HFF-Myc (cell line): ENCODE measurements at regions not wholly inside any gene's neighbourhood (a gene's known extent, or its start where the extent isn't known, plus 50 kb on each side); places are given as distances from the start of the nearest gene placed in this dataset.

Experiments used
- DNase-seq: peaks from one replicate; pipeline ENCODE4 v3.0.0-alpha.2; 2011; ENCODE audit warnings: low read depth; ENCODE audit errors: extremely low read depth
- H3K4me3 ChIP-seq: replicated peaks from 2 replicates; pipeline ENCODE4 v1.5.1; 2011; ENCODE audit warnings: low read depth, mild to moderate bottlenecking, control low read depth, low read length
- CTCF ChIP-seq: IDR thresholded peaks from 2 replicates; pipeline ENCODE4 v1.5.1; 2012; ENCODE audit warnings: mild to moderate bottlenecking, low read depth, low read length, control low read depth; ENCODE audit errors: missing control alignments

DNA sequence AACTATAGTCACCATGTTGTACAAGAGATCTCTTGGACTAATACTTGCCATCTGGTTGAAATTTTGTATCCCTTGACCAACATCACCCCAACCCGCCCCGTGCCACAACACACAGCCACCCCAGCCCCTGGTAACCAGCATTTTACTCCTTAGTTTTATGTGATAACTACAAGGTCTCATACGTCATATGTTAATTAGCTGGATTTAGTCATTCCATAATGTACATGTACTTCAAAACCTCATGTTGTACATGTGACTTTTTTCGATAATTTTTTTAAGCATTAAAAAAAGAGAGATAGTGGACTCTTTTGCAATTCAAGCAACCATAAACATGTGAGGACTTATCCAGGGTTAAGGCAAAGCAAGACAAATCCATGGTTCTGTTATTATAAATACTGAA, 773.4 kb upstream of the NOVA1 start:
- TF ChIP-seq CTCF = no peak
- DNase-seq = no peak

DNA sequence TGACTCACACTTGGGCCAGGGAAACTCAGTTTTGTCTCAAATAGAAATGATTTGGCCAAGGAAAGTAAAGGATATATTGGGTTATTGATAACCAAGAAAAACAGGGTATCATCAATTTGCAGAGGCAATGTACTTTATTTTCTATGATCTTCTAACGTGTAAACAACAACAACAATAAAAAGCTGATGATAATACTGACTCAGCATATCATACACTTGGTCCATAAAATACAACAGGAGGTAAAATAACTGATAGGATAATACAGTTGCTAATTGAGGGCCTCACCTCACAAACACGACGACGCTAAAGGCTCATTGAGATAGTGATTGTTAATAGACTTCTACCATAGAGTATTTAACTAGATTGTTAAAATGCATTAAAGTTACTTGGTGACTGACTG, 774.0 kb upstream of the NOVA1 start:
- no peak for TF ChIP-seq CTCF
- DNase-seq = no peak

More for the DNA sequence above, 773.4 kb upstream of the NOVA1 start:
- H3K4me3 ChIP-seq = no peak overlapping the region

GRCh38 chr14:27372771-27373170, 774.9 kb upstream of the NOVA1 start:
- TF ChIP-seq CTCF = no peak
- DNase-seq = no peak
- H3K4me3 ChIP-seq = no peak overlapping the region

More for the DNA sequence above, 774.0 kb upstream of the NOVA1 start:
- no peak overlapping the region for H3K4me3 ChIP-seq

- no peak for DNase-seq
- TF ChIP-seq CTCF = no peak
- no peak overlapping the region for H3K4me3 ChIP-seq
Measured at GRCh38 chr14:27384124-27384523, 786.3 kb upstream of the NOVA1 start.

GRCh38 chr14:27386391-27386790, 788.6 kb upstream of the NOVA1 start:
- H3K4me3 ChIP-seq = no peak overlapping the region
- no peak for TF ChIP-seq CTCF
- no peak for DNase-seq

GRCh38 chr14:27387463-27387862, 789.6 kb upstream of the NOVA1 start:
- DNase-seq = no peak

More at GRCh38 chr14:27387463-27387862, 789.6 kb upstream of the NOVA1 start:
- no peak for TF ChIP-seq CTCF
- H3K4me3 ChIP-seq = no peak overlapping the region
